HepG2 (cell line): ENCODE measurements at regions not wholly inside any gene's neighbourhood (a gene's known extent, or its start where the extent isn't known, plus 50 kb on each side); places are given as distances from the start of the nearest gene placed in this dataset.

Source experiments
- ATAC-seq: fragments of 200-7000 bp; cut with Tn5 transposase; 3 replicates; pipeline ENCODE4 v1.9.1; 2020; ENCODE audit warnings: mild to moderate bottlenecking, moderate library complexity
- BruUV-seq: library from RNA; stranded (reverse); fragments of 400-500 nt; replicated peaks from 2 replicates; lab custom pipeline; 2021; lab: Mats Ljungman, UMichigan
- CTCF ChIA-PET: fragments of 300-600 bp; formaldehyde crosslinking; extraction: SDS; loops from one replicate; lab custom pipeline; 2021; ENCODE audit warnings: low total read pairs, inconsistent platforms, low intra/inter-chr PET ratio; lab: Yijun Ruan, JAX
- POLR2A ChIA-PET: fragments of 350-600 bp; sonication (Branson Sonifier 250); formaldehyde crosslinking; loops from one replicate; lab custom pipeline; 2020; ENCODE audit warnings: antibody characterized with exemption, inconsistent platforms; lab: Yijun Ruan, JAX
- DNase-seq: peaks from one replicate; pipeline ENCODE4 v3.0.0-alpha.2; 2015; ENCODE audit warnings: low spot score
- FAIRE-seq: peaks from 3 replicates; lab custom pipeline; 2011; peaks lifted over from hg19 to GRCh38; lab: Jason Lieb, UNC
- H2AFZ ChIP-seq: one replicate; pipeline ENCODE4 v1.6.1; 2011; ENCODE audit warnings: low read length, inconsistent platforms
- H3K27ac ChIP-seq: fragments of 300-600 bp; 3 replicates; pipeline ENCODE4 v1.8.0; 2011; ENCODE audit warnings: mixed run types, mild to moderate bottlenecking, mixed read lengths, low read length, inconsistent platforms; ENCODE audit not compliant: insufficient read depth; ENCODE audit errors: extremely low read length
- H3K27me3 ChIP-seq, 2 experiments: fragments of 200-600 bp in 1 of 2; 2 replicates in 1 of 2; 3 replicates in 1 of 2; pipeline versions ENCODE4 v1.6.0 to v1.8.0; 2011; ENCODE audit warnings: low read length in 2 of 2, mild to moderate bottlenecking in 2 of 2, moderate library complexity in 2 of 2, inconsistent platforms in 1 of 2; ENCODE audit not compliant: insufficient read depth in 2 of 2, control insufficient read depth in 1 of 2
- H3K36me3 ChIP-seq, 2 experiments: fragments of 200-600 bp in 1 of 2; replicated peaks in 1 of 2; 2 replicates in 1 of 2; 3 replicates in 1 of 2; pipeline versions ENCODE4 v1.5.1 to v1.8.0; 2011; ENCODE audit warnings: low read length in 2 of 2, inconsistent platforms in 1 of 2; ENCODE audit not compliant: insufficient read depth in 2 of 2, control insufficient read depth in 1 of 2
- H3K4me1 ChIP-seq: 2 replicates; pipeline ENCODE4 v1.5.1; 2012; ENCODE audit warnings: low read length, inconsistent platforms; ENCODE audit not compliant: insufficient read depth
- H3K4me2 ChIP-seq: 2 replicates; pipeline ENCODE4 v1.6.0; 2011; ENCODE audit warnings: low read depth, low read length, inconsistent platforms
- H3K4me3 ChIP-seq, 3 experiments: fragments of 200-600 bp in 1 of 3; sonication (generic), shearing (Covaris generic) in 1 of 3; replicated peaks in 1 of 3; 2 replicates each; pipeline ENCODE4 v1.5.1; 2011 to 2016; ENCODE audit warnings: low read length in 3 of 3, inconsistent platforms in 2 of 3, low read depth in 2 of 3, mild to moderate bottlenecking in 2 of 3, control low read depth in 1 of 3, mixed read lengths in 1 of 3; ENCODE audit not compliant: insufficient read depth in 1 of 3
- H3K79me2 ChIP-seq: one replicate; pipeline ENCODE4 v1.6.1; 2011; ENCODE audit warnings: low read length, inconsistent platforms; ENCODE audit not compliant: insufficient read depth
- H3K9ac ChIP-seq: 2 replicates; pipeline ENCODE4 v1.6.0; 2011; ENCODE audit warnings: mild to moderate bottlenecking, low read depth, low read length, inconsistent platforms; ENCODE audit not compliant: insufficient read depth
- H3K9me3 ChIP-seq: 2 replicates; pipeline ENCODE4 v1.5.1; 2012; ENCODE audit warnings: mild to moderate bottlenecking, low read length
- H4K20me1 ChIP-seq: 2 replicates; pipeline ENCODE4 v1.6.0; 2011; ENCODE audit warnings: inconsistent platforms, mild to moderate bottlenecking, low read length, moderate library complexity; ENCODE audit not compliant: insufficient read depth
- IKZF4 ChIP-seq: sonication (generic); formaldehyde crosslinking; IDR thresholded peaks from 2 replicates; pipeline ENCODE4 v1.5.1; 2020; ENCODE audit warnings: borderline replicate concordance, mild to moderate bottlenecking, low read depth, missing genetic modification reagents; ENCODE audit errors: not compliant biosample characterization
- KDM1A ChIP-seq: IDR thresholded peaks from 2 replicates; pipeline ENCODE4 v1.6.1; 2016; ENCODE audit warnings: missing compliant biosample characterization
- MYPOP ChIP-seq: sonication (generic); formaldehyde crosslinking; IDR thresholded peaks from 2 replicates; pipeline ENCODE4 v1.8.1; 2023; ENCODE audit warnings: mild to moderate bottlenecking, moderate library complexity, missing genetic modification reagents
- NFRKB ChIP-seq: fragments of 450-650 bp; IDR thresholded peaks from 2 replicates; pipeline ENCODE4 v1.6.1; 2017
- ZBTB2 ChIP-seq: sonication (generic); formaldehyde crosslinking; IDR thresholded peaks from 2 replicates; pipeline ENCODE4 v1.8.0; 2022; ENCODE audit warnings: low read depth, missing genetic modification reagents
- ZNF660 ChIP-seq: sonication (generic); formaldehyde crosslinking; IDR thresholded peaks from 2 replicates; pipeline ENCODE4 v1.5.1; 2020; ENCODE audit warnings: mild to moderate bottlenecking, low read depth, missing genetic modification reagents, borderline replicate concordance
- WGBS: methylation state at CpG from one replicate; pipeline ENCODE4 v1.1.6; 2017; ENCODE audit warnings: low lambda C conversion rate; 5-methylcytosine and 5-hydroxymethylcytosine counted together
- in situ Hi-C: cut with HindIII; loops from 2 replicates; pipeline ENCODE4 v1.10.0; 2017; ENCODE audit warnings: low pct_unique_long_range_greater_than_20kb; ENCODE audit not compliant: extremely low pct_ligation_motif_present
- intact Hi-C: fragments of 100-400 bp; cut with micrococcal nuclease; formaldehyde crosslinking; loops from one replicate; pipeline ENCODE4 v1.10.0; 2022; ENCODE audit not compliant: unreplicated experiment

- no peak overlapping the region for H3K4me3 ChIP-seq
- no peaks in the 10 kb centered on the region for H3K79me2 ChIP-seq
- intact Hi-C loops (no loop called here), in situ Hi-C loops (no loop called here)
- ChIA-PET POLR2A (no interaction called here), CTCF (no interaction called here)
- no peak for ATAC-seq
- no TSS peak for BruUV-seq
- peaks cover 1 to 4% of the 10 kb centered on the region in 2 experiments; a peak in 3 of 5 replicates for H3K27me3 ChIP-seq
- H3K4me1 ChIP-seq = no peaks in the 10 kb centered on the region
- no peaks in the 10 kb centered on the region for H3K9me3 ChIP-seq
- no peak overlapping the region for H2AFZ ChIP-seq
- TF ChIP-seq KDM1A (CRISPR knock-in tag) (no peak), ZNF660 (CRISPR knock-in tag) (no peak), ZBTB2 (CRISPR knock-in tag) (no peak)
- H3K4me2 ChIP-seq = no peak overlapping the region
- H3K36me3 ChIP-seq = no peaks in the 10 kb centered on the region
- no peak for FAIRE-seq
- H4K20me1 ChIP-seq = no peaks in the 10 kb centered on the region
- WGBS = 0% methylated on average over 1 of the region's 2 CpGs
- H3K9ac ChIP-seq = no peak overlapping the region
- DNase-seq = no peak
- H3K27ac ChIP-seq = no peak overlapping the region
Observed at GRCh38 chr5:133704411-133704810, 92.1 kb upstream of the FSTL4 start.

GRCh38 chr5:133703935-133704334 is 91.6 kb upstream of the FSTL4 start:
- ATAC-seq = no peak
- in situ Hi-C loops = no loop called here
- POLR2A ChIA-PET = no interaction called here

More at GRCh38 chr5:133703935-133704334, 91.6 kb upstream of the FSTL4 start:
- TF ChIP-seq MYPOP = no peak
- TF ChIP-seq IKZF4 = no peak
- TF ChIP-seq NFRKB = no peak
- Histone ChIP-seq H3K4me2 (no peak overlapping the region), H3K27me3 (peaks cover 2 to 4% of the 10 kb centered on the region in 2 experiments; a peak in 4 of 5 replicates), H3K79me2 (no peaks in the 10 kb centered on the region), H3K9ac (no peak overlapping the region), H4K20me1 (no peaks in the 10 kb centered on the region), H3K4me3 (no peak overlapping the region), H3K9me3 (no peaks in the 10 kb centered on the region), H3K4me1 (no peaks in the 10 kb centered on the region), H3K27ac (no peak overlapping the region), H2AFZ (no peak overlapping the region), H3K36me3 (no peaks in the 10 kb centered on the region)
- 0% methylated on average over 1 of the region's 1 CpG for WGBS
- CTCF ChIA-PET = no interaction called here
- no peak for FAIRE-seq
- no peak for DNase-seq
- intact Hi-C loops = no loop called here
- no TSS peak for BruUV-seq
